ENCODE measurements at regions not wholly inside any gene's neighbourhood (a gene's known extent, or its start where the extent isn't known, plus 50 kb on each side); places are given as distances from the start of the nearest gene placed in this dataset.
"Not testable (repeated sequence)": the region's sequence is repeated elsewhere in the genome, so short reads cannot be mapped to it uniquely, and the experiment has no call there.

DNA sequence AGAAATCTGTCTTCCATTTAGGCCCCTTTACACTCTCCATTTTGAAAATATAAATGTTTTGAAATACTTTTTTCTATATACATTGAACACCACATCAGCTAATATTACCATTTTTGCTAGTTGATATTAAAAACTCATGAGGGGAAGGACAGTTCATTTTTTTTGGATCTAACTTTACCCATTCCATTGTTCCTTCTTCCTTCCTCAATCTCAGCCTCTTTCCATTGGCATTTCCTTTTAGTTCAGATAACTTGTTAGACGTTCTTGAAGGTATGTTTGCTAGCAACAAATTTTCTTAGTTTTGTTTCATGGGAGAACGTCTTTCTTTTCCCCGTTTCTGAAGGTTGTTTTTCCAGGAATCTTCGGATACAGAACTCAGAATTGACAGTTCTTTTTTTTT, 759.0 kb downstream of the SOCS6 start:
- peaks cover 3% of the 10 kb centered on the region for H3K9me3 Mint-ChIP-seq
- H3K4me3 Mint-ChIP-seq = no peak overlapping the region
- DNase-seq = no peak

DNA sequence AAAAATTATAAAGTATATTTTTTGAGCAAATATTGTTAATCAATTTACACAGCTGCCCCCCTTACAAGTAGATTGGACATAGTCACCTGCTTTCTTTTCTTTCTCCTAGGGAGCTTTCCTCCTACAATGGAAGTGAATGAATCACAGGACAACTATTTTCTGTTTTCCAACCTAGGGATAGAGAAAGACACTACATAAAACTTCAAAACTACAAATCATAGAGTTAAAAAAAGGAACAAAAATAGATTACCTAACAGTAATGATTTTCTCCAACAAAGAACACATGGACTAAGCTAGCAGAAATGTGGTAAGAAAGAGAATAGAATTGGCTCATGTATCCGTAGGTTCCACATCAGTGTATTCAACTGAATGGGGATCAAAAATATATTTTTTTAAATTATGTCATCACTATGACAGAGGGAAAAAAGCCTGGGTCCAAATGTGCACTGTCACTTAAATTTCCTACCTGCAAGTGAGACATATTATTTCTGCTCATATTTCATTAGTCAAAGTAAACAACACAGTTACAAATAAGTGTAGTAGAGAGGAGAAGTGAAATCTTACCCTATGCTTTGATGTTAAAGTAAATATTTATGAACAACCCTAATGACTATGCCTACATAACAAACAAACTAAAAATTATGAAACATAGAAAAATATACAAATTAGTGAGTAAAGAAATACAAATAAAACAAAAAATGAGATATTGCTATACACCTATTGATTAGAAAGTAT, 756.7 kb downstream of the SOCS6 start:
- Mint-ChIP-seq H3K4me3 (no peak overlapping the region), H3K27ac (no peak overlapping the region), H3K4me1 (no peaks in the 10 kb centered on the region), H3K36me3 (ENCODE audit: low read depth) (no peaks in the 10 kb centered on the region), H3K9me3 (peaks cover 3% of the 10 kb centered on the region), H3K27me3 (no peaks in the 10 kb centered on the region)
- CTCF ChIA-PET = no interaction called here
- no peak for DNase-seq
- POLR2A ChIA-PET = no interaction called here

More for the DNA sequence above, 759.0 kb downstream of the SOCS6 start:
- no peak overlapping the region for H3K27ac Mint-ChIP-seq
- POLR2A ChIA-PET = no interaction called here
- H3K27me3 Mint-ChIP-seq = no peaks in the 10 kb centered on the region
- H3K4me1 Mint-ChIP-seq = no peaks in the 10 kb centered on the region
- CTCF ChIA-PET = no interaction called here
- H3K36me3 Mint-ChIP-seq (ENCODE audit: low read depth) = no peaks in the 10 kb centered on the region

- Mint-ChIP-seq H3K4me3 (no peak overlapping the region), H3K4me1 (no peaks in the 10 kb centered on the region), H3K27ac (no peak overlapping the region), H3K9me3 (peaks cover 2% of the 10 kb centered on the region), H3K36me3 (ENCODE audit: low read depth) (no peaks in the 10 kb centered on the region), H3K27me3 (no peaks in the 10 kb centered on the region)
- ChIA-PET POLR2A (no interaction called here), CTCF (no interaction called here)
- DNase-seq = no peak
These were observed 751.3 kb downstream of the SOCS6 start for GRCh38 chr18:71040161-71040560.

DNA sequence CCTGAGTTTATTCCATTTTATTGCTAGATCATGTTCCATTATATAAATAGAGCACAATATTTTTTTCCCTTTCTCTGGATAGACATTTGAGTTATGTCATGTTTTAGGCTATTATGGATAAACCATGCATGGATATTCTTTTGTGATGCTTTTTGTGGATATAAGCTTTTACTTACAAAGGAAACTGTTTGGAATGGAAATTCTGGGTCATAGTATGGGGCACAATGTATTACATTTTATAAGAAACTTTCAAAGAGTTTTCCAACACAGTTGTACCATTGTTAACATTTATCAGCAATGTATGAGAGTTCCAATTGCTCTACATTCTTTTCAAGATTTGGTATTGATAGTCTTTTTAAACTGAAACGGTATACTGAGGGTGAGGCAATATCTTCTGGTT, 749.4 kb downstream of the SOCS6 start:
- Mint-ChIP-seq H3K36me3 (ENCODE audit: low read depth) (no peaks in the 10 kb centered on the region), H3K4me1 (no peaks in the 10 kb centered on the region), H3K9me3 (peaks cover 5% of the 10 kb centered on the region), H3K4me3 (no peak overlapping the region), H3K27ac (no peak overlapping the region), H3K27me3 (no peaks in the 10 kb centered on the region)
- POLR2A ChIA-PET = no interaction called here
- CTCF ChIA-PET = no interaction called here
- no peak for DNase-seq

DNA sequence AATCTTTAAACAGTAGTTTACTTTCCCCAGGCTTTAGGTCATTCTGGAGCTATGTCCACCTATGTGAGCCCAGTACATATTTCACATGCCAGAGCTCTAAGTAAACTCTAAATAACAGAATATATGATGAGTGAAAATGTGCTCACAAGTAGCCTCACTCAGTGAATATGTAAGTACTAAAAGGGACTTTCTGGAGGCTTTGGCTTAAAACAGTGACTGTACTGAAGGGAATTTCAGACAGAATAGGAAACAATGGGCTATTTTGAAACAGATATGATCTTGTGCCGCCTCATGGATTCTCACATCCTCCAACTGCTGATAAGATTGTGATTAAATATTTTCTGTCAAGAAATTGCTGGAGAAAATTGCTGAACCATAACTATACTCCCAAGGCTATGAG, 747.9 kb downstream of the SOCS6 start:
- ChIA-PET POLR2A (no interaction called here), CTCF (no interaction called here)
- no peak for DNase-seq
- no peak overlapping the region for H3K27ac Mint-ChIP-seq
- H3K9me3 Mint-ChIP-seq = peaks cover 9% of the 10 kb centered on the region
- no peak overlapping the region for H3K4me3 Mint-ChIP-seq
- H3K36me3 Mint-ChIP-seq (ENCODE audit: low read depth) = no peaks in the 10 kb centered on the region
- no peaks in the 10 kb centered on the region for H3K4me1 Mint-ChIP-seq
- H3K27me3 Mint-ChIP-seq = no peaks in the 10 kb centered on the region

DNA sequence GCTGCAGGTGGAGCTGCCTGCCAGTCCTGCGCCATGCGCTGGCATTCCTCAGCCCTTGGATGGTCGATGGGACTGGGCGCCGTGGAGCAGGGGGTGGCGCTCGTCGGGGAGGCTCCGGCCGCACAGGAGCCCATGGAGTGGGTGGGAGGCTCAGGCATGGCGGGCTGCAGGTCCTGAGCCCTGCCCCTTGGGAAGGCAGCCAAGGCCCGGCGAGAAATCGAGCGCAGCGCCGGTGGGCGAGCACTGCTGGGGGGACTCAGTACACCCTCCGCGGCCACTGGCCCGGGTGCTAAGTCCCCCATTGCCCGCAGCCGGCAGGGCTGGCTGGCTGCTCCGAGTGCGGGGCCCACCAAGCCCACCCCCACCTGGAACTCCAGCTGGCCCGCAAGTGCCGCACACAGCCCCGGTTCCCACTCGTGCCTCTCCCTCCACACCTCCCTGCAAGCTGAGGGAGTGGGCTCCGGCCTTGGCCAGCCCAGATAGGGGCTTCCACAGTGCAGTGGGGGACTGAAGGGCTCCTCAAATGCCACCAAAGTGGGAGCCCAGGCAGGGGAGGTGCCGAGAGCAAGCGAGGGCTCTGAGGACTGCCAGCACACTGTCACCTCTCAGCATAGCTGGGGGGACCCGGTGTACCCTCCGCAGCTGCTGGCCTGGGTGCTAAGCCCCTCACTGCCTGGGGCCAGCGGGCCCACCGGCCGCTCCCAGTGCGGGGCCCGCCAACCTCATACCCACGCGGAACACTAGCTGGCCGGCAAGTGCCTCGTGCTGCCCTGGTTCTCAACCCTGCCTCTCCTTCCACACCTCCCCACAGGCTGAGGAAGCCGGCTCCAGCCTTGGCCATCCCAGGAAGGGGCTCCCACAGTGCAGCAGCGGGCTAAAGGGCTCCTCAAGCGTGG, 742.7 kb downstream of the SOCS6 start:
- H3K36me3 Mint-ChIP-seq (ENCODE audit: low read depth); CTCF ChIA-PET; DNase-seq; H3K27me3 Mint-ChIP-seq; H3K4me1 Mint-ChIP-seq; H3K27ac Mint-ChIP-seq; H3K4me3 Mint-ChIP-seq; POLR2A ChIA-PET: not testable (repeated sequence)
- peaks cover 19% of the 10 kb centered on the region for H3K9me3 Mint-ChIP-seq

- H3K4me3 Mint-ChIP-seq; H3K36me3 Mint-ChIP-seq (ENCODE audit: low read depth); H3K27ac Mint-ChIP-seq; POLR2A ChIA-PET; H3K4me1 Mint-ChIP-seq; H3K27me3 Mint-ChIP-seq; DNase-seq; CTCF ChIA-PET: not testable (repeated sequence)
- peaks cover 19% of the 10 kb centered on the region for H3K9me3 Mint-ChIP-seq
These were observed 741.2 kb downstream of the SOCS6 start for GRCh38 chr18:71030085-71030484.

DNA sequence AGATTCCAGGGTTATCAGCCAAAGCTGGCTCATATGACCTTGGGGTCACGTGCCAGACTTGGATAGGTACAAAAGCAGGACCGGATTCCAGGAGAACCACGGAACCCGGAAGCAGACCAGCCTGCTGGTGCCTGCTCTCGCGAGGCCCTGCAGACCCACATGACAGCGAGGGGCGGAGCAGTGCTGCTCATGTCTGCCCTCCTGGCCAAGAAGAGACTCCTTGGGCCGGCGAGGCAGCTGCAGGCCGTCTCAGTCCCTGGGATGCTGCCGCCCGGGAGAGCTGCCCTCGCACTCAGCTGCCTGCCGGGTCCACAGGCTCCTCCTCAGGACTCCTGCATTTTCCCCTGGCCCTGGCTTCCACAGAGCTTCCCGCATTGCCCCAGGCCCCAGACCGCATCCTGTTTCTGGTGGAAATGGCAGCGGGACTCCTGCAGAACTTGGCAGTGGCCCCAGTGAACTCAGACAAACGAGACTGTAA, 739.5 kb downstream of the SOCS6 start:
- ChIA-PET POLR2A (no interaction called here), CTCF (no interaction called here)
- no peak overlapping the region for H3K4me3 Mint-ChIP-seq
- H3K36me3 Mint-ChIP-seq (ENCODE audit: low read depth) = no peaks in the 10 kb centered on the region
- H3K27me3 Mint-ChIP-seq = no peaks in the 10 kb centered on the region
- H3K4me1 Mint-ChIP-seq = no peaks in the 10 kb centered on the region
- H3K27ac Mint-ChIP-seq = no peak overlapping the region
- H3K9me3 Mint-ChIP-seq = peaks cover 16% of the 10 kb centered on the region
- no peak for DNase-seq

- H3K9me3 Mint-ChIP-seq = peaks cover 13% of the 10 kb centered on the region
- H3K4me1 Mint-ChIP-seq = no peaks in the 10 kb centered on the region
- H3K36me3 Mint-ChIP-seq (ENCODE audit: low read depth) = no peaks in the 10 kb centered on the region
- POLR2A ChIA-PET = no interaction called here
- H3K27ac Mint-ChIP-seq = no peak overlapping the region
- no peak overlapping the region for H3K4me3 Mint-ChIP-seq
- no peaks in the 10 kb centered on the region for H3K27me3 Mint-ChIP-seq
- no peak for DNase-seq
- CTCF ChIA-PET = no interaction called here
These were observed 738.7 kb downstream of the SOCS6 start for GRCh38 chr18:71027531-71027930.

DNA sequence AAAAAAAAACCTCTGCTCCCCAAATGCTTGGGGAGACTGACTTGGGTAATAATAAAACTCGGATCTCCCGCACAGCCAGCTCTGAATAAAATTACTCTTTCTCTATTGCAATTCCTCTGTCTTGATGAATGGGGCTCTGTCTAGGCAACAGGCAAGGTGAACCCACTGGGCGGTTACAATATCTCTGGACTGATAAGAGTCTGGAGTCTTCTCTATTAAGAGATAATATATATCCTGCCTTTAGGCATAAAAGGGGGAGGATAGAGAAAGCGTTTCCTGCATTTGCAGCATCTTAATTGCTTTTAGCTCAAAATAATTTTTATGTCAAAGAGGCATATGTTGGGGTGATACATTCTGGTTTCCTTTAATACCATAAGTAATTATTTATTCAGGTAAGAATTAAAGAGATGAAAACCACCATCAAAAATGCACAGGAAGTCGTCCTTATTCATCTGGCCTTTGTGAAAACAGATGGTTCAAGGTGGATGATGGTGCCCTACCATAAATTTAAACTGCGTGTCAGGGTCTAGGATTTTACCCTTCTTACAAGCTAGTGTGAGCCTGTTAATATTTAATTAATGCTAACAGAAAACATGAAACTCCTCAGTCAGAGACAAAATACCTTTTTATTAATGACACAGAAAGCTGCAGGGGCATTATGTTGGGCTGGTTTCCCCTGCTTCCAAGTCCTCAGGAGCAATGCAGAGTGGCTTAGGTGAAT, 736.8 kb downstream of the SOCS6 start:
- Mint-ChIP-seq H3K4me1 (no peaks in the 10 kb centered on the region), H3K9me3 (peaks cover 8% of the 10 kb centered on the region), H3K36me3 (ENCODE audit: low read depth) (no peaks in the 10 kb centered on the region), H3K4me3 (no peak overlapping the region), H3K27ac (no peak overlapping the region), H3K27me3 (no peaks in the 10 kb centered on the region)
- no peak for DNase-seq
- CTCF ChIA-PET = no interaction called here
- POLR2A ChIA-PET = no interaction called here

GRCh38 chr18:71022389-71022788, 733.5 kb downstream of the SOCS6 start:
- peaks cover 9% of the 10 kb centered on the region for H3K9me3 Mint-ChIP-seq
- ChIA-PET CTCF (interaction anchor here (0.7 kb wide), 1 partner anchor 311 kb away, joined by 3 read pairs; no protein-coding TSS in a partner anchor), POLR2A (no interaction called here)
- no peak overlapping the region for H3K4me3 Mint-ChIP-seq
- no peak for DNase-seq
- no peaks in the 10 kb centered on the region for H3K4me1 Mint-ChIP-seq
- no peaks in the 10 kb centered on the region for H3K36me3 Mint-ChIP-seq (ENCODE audit: low read depth)
- H3K27ac Mint-ChIP-seq = no peak overlapping the region
- H3K27me3 Mint-ChIP-seq = no peaks in the 10 kb centered on the region

GRCh38 chr18:71021030-71021362, 732.2 kb downstream of the SOCS6 start:
- Mint-ChIP-seq H3K36me3 (ENCODE audit: low read depth) (no peaks in the 10 kb centered on the region), H3K4me3 (no peak overlapping the region), H3K27me3 (no peaks in the 10 kb centered on the region), H3K9me3 (peaks cover 9% of the 10 kb centered on the region), H3K4me1 (no peaks in the 10 kb centered on the region), H3K27ac (no peak overlapping the region)
- no peak for DNase-seq
- ChIA-PET POLR2A (no interaction called here), CTCF (no interaction called here)

- H3K9me3 Mint-ChIP-seq = peaks cover 9% of the 10 kb centered on the region
- H3K4me1 Mint-ChIP-seq = no peaks in the 10 kb centered on the region
- H3K27ac Mint-ChIP-seq = no peak overlapping the region
- ChIA-PET POLR2A (no interaction called here), CTCF (no interaction called here)
- H3K4me3 Mint-ChIP-seq = no peak overlapping the region
- no peak for DNase-seq
- no peaks in the 10 kb centered on the region for H3K36me3 Mint-ChIP-seq (ENCODE audit: low read depth)
- no peaks in the 10 kb centered on the region for H3K27me3 Mint-ChIP-seq
These were observed 731.6 kb downstream of the SOCS6 start for GRCh38 chr18:71020342-71021029.
